Cardiac muscle cell (in vitro differentiated cells and primary cell): ENCODE measurements at regions not wholly inside any gene's neighbourhood (a gene's known extent, or its start where the extent isn't known, plus 50 kb on each side); places are given as distances from the start of the nearest gene placed in this dataset.

Source experiments
- DNase-seq, 2 donors: peaks; one replicate each; pipeline versions ENCODE4 v3.0.0 to v3.0.0-alpha.2; 2010 to 2017; ENCODE audit warnings: low read depth in 1 of 2, low spot score in 1 of 2
- H3K27ac ChIP-seq: fragments of 200-600 bp; sonication (generic); 2 replicates; pipeline ENCODE4 v1.5.1; 2016
- H3K27me3 ChIP-seq: fragments of 200-600 bp; sonication (generic); 2 replicates; pipeline ENCODE4 v1.6.0; 2016; ENCODE audit warnings: control low read depth
- H3K36me3 ChIP-seq: fragments of 200-600 bp; sonication (generic); 2 replicates; pipeline ENCODE4 v1.5.1; 2016; ENCODE audit warnings: control low read depth
- H3K4me1 ChIP-seq: fragments of 200-600 bp; sonication (generic); 2 replicates; pipeline ENCODE4 v1.8.1; 2017; ENCODE audit warnings: low read depth, mild to moderate bottlenecking, mixed run types
- H3K4me3 ChIP-seq: fragments of 200-600 bp; sonication (generic); 2 replicates; pipeline ENCODE4 v1.5.1; 2016; ENCODE audit warnings: mild to moderate bottlenecking
- H3K9me3 ChIP-seq: fragments of 200-600 bp; sonication (generic); 2 replicates; pipeline ENCODE4 v1.5.1; 2017; ENCODE audit warnings: low read depth, mild to moderate bottlenecking, control low read depth
- CTCF ChIP-seq: IDR thresholded peaks from 2 replicates; pipeline ENCODE4 v1.5.1; 2012; ENCODE audit warnings: low read depth, mild to moderate bottlenecking, low read length

- no peaks in the 10 kb centered on the region for H3K4me1 ChIP-seq
- no peaks in the 10 kb centered on the region for H3K9me3 ChIP-seq
- H3K27ac ChIP-seq: no peak overlapping the region
- no peaks in the 10 kb centered on the region for H3K27me3 ChIP-seq
- H3K4me3 ChIP-seq: no peak overlapping the region
- no peak for DNase-seq
- H3K36me3 ChIP-seq: no peaks in the 10 kb centered on the region
- TF ChIP-seq CTCF: no peak
These were observed 75.2 kb upstream of the NGF start for GRCh38 chr1:115413208-115413607.

DNA sequence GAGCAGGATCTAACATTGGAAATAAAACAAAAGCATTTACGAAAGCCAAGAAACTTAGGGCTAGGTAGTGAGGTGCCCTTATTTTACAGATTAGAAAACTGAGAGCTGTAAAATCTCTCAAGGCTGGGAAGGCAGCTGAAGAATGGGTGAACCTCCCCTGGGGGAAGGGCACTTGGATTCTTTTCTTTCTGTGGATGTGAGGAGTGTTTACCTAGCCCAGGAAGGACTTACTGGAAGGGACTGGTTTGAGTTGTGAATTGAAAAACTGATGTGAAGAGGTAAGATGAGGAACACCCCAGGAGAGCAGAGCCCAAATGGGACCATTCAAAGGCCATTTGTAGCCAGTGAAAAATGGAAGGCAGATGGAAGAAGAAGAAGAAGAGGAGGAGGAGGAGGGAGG lies 74.7 kb upstream of the NGF start:
- Histone ChIP-seq H3K36me3 (no peaks in the 10 kb centered on the region), H3K27ac (no peak overlapping the region), H3K9me3 (no peaks in the 10 kb centered on the region), H3K4me3 (no peak overlapping the region), H3K4me1 (no peaks in the 10 kb centered on the region), H3K27me3 (no peaks in the 10 kb centered on the region)
- no peak for TF ChIP-seq CTCF
- DNase-seq: no peak

DNA sequence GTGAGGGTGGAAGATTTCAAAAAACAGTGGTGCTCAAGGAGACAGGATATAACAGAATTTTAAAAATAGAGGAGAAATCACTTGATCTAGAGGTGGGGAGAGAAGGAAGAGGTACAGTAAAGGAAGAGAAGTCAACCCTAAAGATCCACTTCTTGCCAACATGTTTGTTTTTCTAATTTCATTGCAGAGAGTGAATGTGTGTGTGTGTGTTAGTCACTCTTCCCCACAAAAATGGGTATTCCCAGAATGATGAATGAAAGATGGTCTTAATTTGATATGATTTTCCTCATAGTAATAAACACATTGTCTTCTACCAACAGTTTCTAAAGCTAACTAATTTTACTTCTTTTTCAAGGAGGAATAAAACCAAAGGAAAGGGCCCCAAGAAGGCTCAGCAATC lies 74.2 kb upstream of the NGF start:
- Histone ChIP-seq H3K36me3 (no peaks in the 10 kb centered on the region), H3K27me3 (no peaks in the 10 kb centered on the region), H3K4me1 (no peaks in the 10 kb centered on the region), H3K27ac (no peak overlapping the region), H3K4me3 (no peak overlapping the region), H3K9me3 (no peaks in the 10 kb centered on the region)
- no peak for DNase-seq
- TF ChIP-seq CTCF: no peak

GRCh38 chr1:115411371-115412063 lies 73.5 kb upstream of the NGF start:
- Histone ChIP-seq H3K9me3 (no peaks in the 10 kb centered on the region), H3K36me3 (no peaks in the 10 kb centered on the region), H3K27ac (no peak overlapping the region), H3K4me1 (no peaks in the 10 kb centered on the region), H3K4me3 (no peak overlapping the region), H3K27me3 (no peaks in the 10 kb centered on the region)
- peak in 1 of 2 donors; percentile 52 for DNase-seq
- TF ChIP-seq CTCF: no peak

DNA sequence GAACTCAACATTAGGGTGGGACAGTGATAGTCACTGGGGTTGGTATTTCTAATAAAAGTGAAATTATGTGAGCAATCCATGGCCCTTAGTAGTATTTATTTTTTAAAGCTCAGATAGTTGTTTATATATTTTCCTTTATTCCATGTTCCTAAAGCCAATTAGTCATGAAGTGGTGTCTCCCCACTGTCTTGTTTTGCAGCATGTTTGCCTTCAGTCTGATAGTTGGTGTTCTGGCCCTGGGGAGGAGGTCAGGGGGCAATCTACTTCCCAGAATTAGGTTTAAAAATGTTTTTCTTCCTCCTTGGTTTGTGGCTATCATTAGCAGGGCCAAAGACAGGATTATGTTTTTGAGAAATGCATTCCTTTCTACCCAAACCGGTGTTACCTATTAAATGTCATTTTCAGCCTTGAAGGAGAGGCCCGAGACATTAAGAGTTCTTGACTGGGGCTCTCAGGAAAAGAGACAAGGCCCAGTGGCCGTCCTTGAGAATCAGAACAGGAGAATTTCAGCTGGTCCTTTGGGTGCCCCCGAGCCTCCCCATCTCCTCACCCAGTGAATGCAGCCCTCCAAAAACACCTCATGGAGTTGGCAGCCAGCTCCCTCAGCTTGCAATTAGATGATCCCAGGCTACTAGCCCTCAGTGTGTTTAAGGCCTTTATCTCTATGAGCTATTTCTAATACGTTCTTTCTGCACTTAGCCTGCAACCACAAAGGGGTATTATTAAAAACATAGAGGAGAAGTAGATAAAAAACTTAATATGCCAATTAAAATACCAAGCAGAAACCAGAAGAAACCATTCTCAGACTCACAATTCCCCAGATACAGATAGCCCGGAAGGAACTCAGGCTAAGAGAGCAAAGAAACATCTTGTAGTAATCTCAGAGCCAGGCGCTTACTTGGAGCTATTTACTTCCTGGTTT lies 71.3 kb upstream of the NGF start:
- DNase-seq: peak in 1 of 2 donors; percentile 36
- TF ChIP-seq CTCF: no peak
- Histone ChIP-seq H3K27me3 (no peaks in the 10 kb centered on the region), H3K36me3 (no peaks in the 10 kb centered on the region), H3K27ac (no peak overlapping the region), H3K4me3 (no peak overlapping the region), H3K4me1 (no peaks in the 10 kb centered on the region), H3K9me3 (no peaks in the 10 kb centered on the region)
